ENCODE measurements at regions not wholly inside any gene's neighbourhood (a gene's known extent, or its start where the extent isn't known, plus 50 kb on each side); places are given as distances from the start of the nearest gene placed in this dataset.

DNA sequence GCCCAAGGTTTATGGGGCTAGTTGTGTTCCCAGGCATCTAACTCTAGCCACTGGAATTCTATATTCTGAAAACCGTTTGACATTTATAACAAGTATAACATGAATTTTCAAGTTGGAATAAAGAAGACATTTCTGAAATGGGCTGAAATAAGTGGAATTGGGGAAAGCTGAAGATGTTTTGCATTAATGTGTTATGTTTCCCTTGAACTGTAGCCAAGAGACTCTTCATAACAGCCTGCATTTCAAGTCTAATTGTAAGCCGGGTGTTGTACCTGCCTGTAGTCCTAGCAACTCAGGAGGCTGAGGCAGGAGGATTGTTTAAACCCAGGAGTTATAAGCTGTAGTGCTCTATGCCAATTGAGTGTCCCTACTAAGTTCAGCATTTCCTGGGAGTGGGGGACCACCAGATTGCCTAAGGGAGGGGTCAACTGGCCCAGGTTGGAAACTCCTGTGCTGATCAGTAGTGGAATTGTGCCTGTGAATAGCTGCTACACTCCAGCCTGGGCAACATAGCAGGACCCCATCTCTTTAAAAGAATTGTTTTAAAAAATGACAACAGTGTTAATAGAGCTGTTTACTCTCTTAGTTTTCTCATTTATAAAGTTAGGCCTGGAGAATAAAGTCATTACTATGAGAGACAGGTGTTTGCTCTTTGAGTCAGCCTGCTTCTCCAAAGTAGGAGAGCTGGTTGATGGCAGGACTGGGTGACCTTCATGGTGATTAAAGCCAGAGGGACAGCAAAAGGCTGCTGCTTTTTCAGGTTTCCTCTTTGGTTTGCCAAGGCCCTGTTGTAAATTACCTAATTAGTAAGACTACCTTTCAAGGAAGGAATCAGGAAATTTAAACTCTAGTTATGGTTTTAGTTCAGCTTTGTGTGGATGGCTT is 483.6 kb upstream of the RGS6 start:
- TF ChIP-seq, protein P1, sequence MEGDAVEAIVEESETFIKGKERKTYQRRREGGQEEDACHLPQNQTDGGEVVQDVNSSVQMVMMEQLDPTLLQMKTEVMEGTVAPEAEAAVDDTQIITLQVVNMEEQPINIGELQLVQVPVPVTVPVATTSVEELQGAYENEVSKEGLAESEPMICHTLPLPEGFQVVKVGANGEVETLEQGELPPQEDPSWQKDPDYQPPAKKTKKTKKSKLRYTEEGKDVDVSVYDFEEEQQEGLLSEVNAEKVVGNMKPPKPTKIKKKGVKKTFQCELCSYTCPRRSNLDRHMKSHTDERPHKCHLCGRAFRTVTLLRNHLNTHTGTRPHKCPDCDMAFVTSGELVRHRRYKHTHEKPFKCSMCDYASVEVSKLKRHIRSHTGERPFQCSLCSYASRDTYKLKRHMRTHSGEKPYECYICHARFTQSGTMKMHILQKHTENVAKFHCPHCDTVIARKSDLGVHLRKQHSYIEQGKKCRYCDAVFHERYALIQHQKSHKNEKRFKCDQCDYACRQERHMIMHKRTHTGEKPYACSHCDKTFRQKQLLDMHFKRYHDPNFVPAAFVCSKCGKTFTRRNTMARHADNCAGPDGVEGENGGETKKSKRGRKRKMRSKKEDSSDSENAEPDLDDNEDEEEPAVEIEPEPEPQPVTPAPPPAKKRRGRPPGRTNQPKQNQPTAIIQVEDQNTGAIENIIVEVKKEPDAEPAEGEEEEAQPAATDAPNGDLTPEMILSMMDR (conservative IDR thresholded peaks at IDR 0.05): no peak
- H3K27ac ChIP-seq: peak overlapping the region; percentile 29; the same call in 1 of the 2 replicates

DNA sequence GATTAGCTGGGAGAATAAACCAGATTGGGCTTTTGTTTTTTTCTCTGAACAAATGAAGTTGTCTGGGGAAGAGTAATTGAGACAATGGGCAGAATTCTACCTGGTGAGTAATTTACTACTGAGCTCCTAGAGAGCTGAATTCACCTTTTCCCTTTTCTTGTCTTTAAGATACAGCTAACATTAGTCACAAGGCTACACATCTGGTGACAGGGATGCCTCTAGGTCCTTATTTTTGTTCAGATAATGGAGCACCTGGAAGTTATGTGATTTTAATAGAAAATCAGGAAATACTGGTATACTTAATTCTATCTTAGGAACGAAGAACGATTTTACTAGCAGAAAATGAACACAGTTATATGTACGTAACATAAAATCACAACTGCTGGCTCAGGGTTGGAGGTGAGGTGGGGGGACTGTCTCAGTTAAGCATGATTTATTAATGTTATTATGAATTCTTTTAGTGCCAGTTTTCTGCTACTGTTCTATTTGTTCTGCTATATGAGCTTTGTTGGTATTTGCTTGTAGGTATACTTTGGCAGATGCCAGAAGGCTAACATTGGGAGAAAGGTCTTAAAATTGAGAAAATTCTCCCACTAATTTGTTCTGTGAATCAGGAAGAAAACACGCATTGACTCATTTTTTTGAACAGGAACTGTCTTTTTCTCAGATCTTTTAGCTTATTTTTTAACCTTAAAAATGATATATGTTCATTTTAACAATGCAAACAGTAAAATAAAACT is 482.7 kb upstream of the RGS6 start:
- peak overlapping the region; percentile 29; the same call in 1 of the 2 replicates for H3K27ac ChIP-seq
- TF ChIP-seq, protein P1 (conservative IDR thresholded peaks at IDR 0.05): no peak

DNA sequence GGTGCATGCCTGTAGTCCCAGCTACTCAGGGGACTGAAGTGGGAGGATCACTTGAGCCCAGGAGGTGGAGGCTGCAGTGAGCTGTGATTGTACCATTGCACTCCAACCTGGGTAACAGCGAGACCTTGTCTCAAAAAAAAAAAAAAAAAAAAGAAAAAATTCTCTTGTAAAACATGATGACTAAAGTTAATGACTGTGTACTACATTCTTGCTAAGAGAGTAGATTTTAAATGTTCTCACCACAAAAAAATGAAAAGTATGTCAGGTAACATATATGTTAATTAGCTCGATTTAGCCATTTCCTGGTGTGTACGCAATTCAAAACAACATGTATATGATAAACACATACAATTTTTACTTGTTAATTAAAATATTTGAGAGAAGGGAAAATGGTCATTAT is 480.7 kb upstream of the RGS6 start:
- TF ChIP-seq, protein P1 (conservative IDR thresholded peaks at IDR 0.05): no peak
- H3K27ac ChIP-seq: no peak overlapping the region

DNA sequence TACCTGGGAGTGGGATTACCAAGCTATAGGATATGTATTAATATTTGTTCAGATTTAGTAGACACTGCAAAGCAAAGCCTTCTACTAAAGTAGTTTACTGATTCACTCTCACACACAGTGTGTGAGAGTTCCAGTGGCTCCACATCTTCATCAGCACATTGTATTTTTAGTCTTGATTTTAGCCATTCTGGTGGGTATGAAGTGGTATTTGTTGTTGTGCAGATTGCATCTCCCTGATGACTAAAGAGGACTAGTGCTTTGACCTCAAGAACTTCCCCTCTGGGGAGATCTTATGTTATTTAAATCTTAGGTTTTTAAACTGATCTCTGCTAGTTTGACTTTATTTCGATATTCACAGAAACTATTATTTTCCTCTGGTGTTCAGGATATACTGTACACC is 479.7 kb upstream of the RGS6 start:
- TF ChIP-seq, protein P1 (conservative IDR thresholded peaks at IDR 0.05): no peak
- no peak overlapping the region for H3K27ac ChIP-seq

DNA sequence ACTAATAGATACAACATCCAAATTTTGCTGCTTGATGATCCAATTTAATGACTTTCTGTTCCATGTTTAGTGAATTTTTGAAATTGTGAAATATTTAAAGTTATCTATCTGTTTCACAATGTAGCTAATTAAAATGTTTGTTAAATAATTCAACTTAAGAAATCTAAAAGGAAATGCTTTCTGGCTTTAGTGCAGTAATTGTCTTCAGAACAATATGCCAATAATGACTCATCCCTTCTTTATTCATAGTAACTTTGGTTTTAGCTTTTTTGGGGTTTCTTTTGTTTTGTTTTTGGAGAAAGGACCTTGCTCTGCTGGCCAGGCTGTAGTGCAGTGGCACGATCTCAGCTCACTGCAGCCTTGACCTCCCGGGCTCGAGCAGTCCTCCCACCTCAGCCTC is 479.2 kb upstream of the RGS6 start:
- TF ChIP-seq, protein P1 (conservative IDR thresholded peaks at IDR 0.05): no peak
- no peak overlapping the region for H3K27ac ChIP-seq

DNA sequence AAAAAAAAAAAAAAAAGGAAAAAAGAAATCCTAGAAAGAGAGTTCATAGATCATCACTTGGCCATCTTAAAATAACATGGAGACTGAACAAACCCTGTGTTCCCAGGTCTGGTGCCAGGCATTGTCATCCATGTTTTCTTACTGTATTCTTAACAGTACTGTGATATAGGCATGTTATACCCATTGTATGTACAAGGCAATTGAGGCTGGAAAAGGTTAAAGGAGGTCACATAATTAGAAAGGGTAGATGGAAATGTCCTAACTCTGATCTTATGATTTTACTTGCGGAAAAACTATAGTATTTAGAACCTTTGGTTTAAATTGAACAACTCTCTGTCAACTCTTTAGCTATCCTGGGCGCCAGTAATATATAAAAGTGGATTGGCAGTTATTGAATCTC is 478.2 kb upstream of the RGS6 start:
- TF ChIP-seq, protein P1 (conservative IDR thresholded peaks at IDR 0.05): no peak
- peak overlapping the region; percentile 46; the same call in 1 of the 2 replicates for H3K27ac ChIP-seq
